ENCODE measurements at regions not wholly inside any gene's neighbourhood (a gene's known extent, or its start where the extent isn't known, plus 50 kb on each side); places are given as distances from the start of the nearest gene placed in this dataset.

GRCh38 chr2:45180033-45180746 lies 170.9 kb upstream of the SIX2 start:
- Mint-ChIP-seq H3K27ac (no peak overlapping the region), H3K36me3 (no peaks in the 10 kb centered on the region), H3K27me3 (peaks cover 32% of the 10 kb centered on the region), H3K4me3 (no peak overlapping the region), H3K9me3 (peaks cover 1% of the 10 kb centered on the region), H3K4me1 (peaks cover 4% of the 10 kb centered on the region)
- no peak for DNase-seq

- H3K27me3 Mint-ChIP-seq, result peaks cover 29% of the 10 kb centered on the region
- H3K4me3 Mint-ChIP-seq, result no peak overlapping the region
- DNase-seq, result no peak
- no peaks in the 10 kb centered on the region for H3K36me3 Mint-ChIP-seq
- peaks cover 1% of the 10 kb centered on the region for H3K9me3 Mint-ChIP-seq
- H3K4me1 Mint-ChIP-seq, result peaks cover 4% of the 10 kb centered on the region
- no peak overlapping the region for H3K27ac Mint-ChIP-seq
Measured at GRCh38 chr2:45178854-45179253, 169.6 kb upstream of the SIX2 start.

GRCh38 chr2:45178359-45178758 lies 169.1 kb upstream of the SIX2 start:
- no peak overlapping the region for H3K27ac Mint-ChIP-seq
- peaks cover 4% of the 10 kb centered on the region for H3K4me1 Mint-ChIP-seq
- H3K9me3 Mint-ChIP-seq, result peaks cover 1% of the 10 kb centered on the region
- H3K4me3 Mint-ChIP-seq, result no peak overlapping the region
- H3K27me3 Mint-ChIP-seq, result peaks cover 34% of the 10 kb centered on the region
- DNase-seq, result no peak
- H3K36me3 Mint-ChIP-seq, result no peaks in the 10 kb centered on the region

- H3K36me3 Mint-ChIP-seq, result no peaks in the 10 kb centered on the region
- H3K27ac Mint-ChIP-seq, result no peak overlapping the region
- peaks cover 39% of the 10 kb centered on the region for H3K27me3 Mint-ChIP-seq
- no peak overlapping the region for H3K4me3 Mint-ChIP-seq
- H3K9me3 Mint-ChIP-seq, result peaks cover 1% of the 10 kb centered on the region
- no peak for DNase-seq
- H3K4me1 Mint-ChIP-seq, result peaks cover 4% of the 10 kb centered on the region
Measured at GRCh38 chr2:45177870-45178269, 168.6 kb upstream of the SIX2 start.

- H3K27ac Mint-ChIP-seq, result no peak overlapping the region
- no peak overlapping the region for H3K4me3 Mint-ChIP-seq
- H3K9me3 Mint-ChIP-seq, result peaks cover 1% of the 10 kb centered on the region
- no peak for DNase-seq
- no peaks in the 10 kb centered on the region for H3K36me3 Mint-ChIP-seq
- H3K27me3 Mint-ChIP-seq, result peaks cover 48% of the 10 kb centered on the region
- peaks cover 4% of the 10 kb centered on the region for H3K4me1 Mint-ChIP-seq
Measured at GRCh38 chr2:45176390-45176789, 167.1 kb upstream of the SIX2 start.

- no peak for DNase-seq
- no peak overlapping the region for H3K27ac Mint-ChIP-seq
- H3K36me3 Mint-ChIP-seq, result no peaks in the 10 kb centered on the region
- peaks cover 7% of the 10 kb centered on the region for H3K4me1 Mint-ChIP-seq
- H3K9me3 Mint-ChIP-seq, result peaks cover 1% of the 10 kb centered on the region
- no peak overlapping the region for H3K4me3 Mint-ChIP-seq
- H3K27me3 Mint-ChIP-seq, result peaks cover 53% of the 10 kb centered on the region
Measured at GRCh38 chr2:45173513-45173912, 164.3 kb upstream of the SIX2 start.

- Mint-ChIP-seq H3K9me3 (peaks cover 1% of the 10 kb centered on the region), H3K4me1 (peaks cover 5% of the 10 kb centered on the region), H3K27ac (no peak overlapping the region), H3K36me3 (no peaks in the 10 kb centered on the region), H3K4me3 (no peak overlapping the region), H3K27me3 (peaks cover 59% of the 10 kb centered on the region)
- DNase-seq, result no peak
Measured at GRCh38 chr2:45172760-45173392, 163.6 kb upstream of the SIX2 start.

- Mint-ChIP-seq H3K9me3 (peaks cover 1% of the 10 kb centered on the region), H3K27me3 (peaks cover 60% of the 10 kb centered on the region), H3K27ac (no peak overlapping the region), H3K4me3 (no peak overlapping the region), H3K36me3 (no peaks in the 10 kb centered on the region), H3K4me1 (peaks cover 2% of the 10 kb centered on the region)
- no peak for DNase-seq
Measured at GRCh38 chr2:45172142-45172541, 162.9 kb upstream of the SIX2 start.

GRCh38 chr2:45171136-45171501 lies 161.9 kb upstream of the SIX2 start:
- Mint-ChIP-seq H3K4me1 (peaks cover 2% of the 10 kb centered on the region), H3K27me3 (peaks cover 67% of the 10 kb centered on the region), H3K36me3 (no peaks in the 10 kb centered on the region), H3K4me3 (no peak overlapping the region), H3K27ac (no peak overlapping the region), H3K9me3 (no peaks in the 10 kb centered on the region)
- no peak for DNase-seq

- Mint-ChIP-seq H3K4me1 (peaks cover 2% of the 10 kb centered on the region), H3K36me3 (no peaks in the 10 kb centered on the region), H3K27ac (no peak overlapping the region), H3K27me3 (peaks cover 72% of the 10 kb centered on the region), H3K4me3 (no peak overlapping the region), H3K9me3 (no peaks in the 10 kb centered on the region)
- DNase-seq, result no peak
Measured at GRCh38 chr2:45170191-45171135, 161.2 kb upstream of the SIX2 start.

GRCh38 chr2:45169339-45170190 lies 160.3 kb upstream of the SIX2 start:
- H3K36me3 Mint-ChIP-seq, result no peaks in the 10 kb centered on the region
- H3K27ac Mint-ChIP-seq, result no peak overlapping the region
- peak; percentile 22 for DNase-seq
- H3K9me3 Mint-ChIP-seq, result no peaks in the 10 kb centered on the region
- peaks cover 2% of the 10 kb centered on the region for H3K4me1 Mint-ChIP-seq
- peaks cover 79% of the 10 kb centered on the region for H3K27me3 Mint-ChIP-seq
- H3K4me3 Mint-ChIP-seq, result peak overlapping the region; percentile 59

- peak; percentile 20 for DNase-seq
- Mint-ChIP-seq H3K4me1 (peaks cover 2% of the 10 kb centered on the region), H3K4me3 (peak overlapping the region; percentile 70), H3K36me3 (no peaks in the 10 kb centered on the region), H3K27ac (no peak overlapping the region), H3K27me3 (peaks cover 81% of the 10 kb centered on the region), H3K9me3 (no peaks in the 10 kb centered on the region)
Measured at GRCh38 chr2:45168711-45169338, 159.6 kb upstream of the SIX2 start.

GRCh38 chr2:45167920-45168629 lies 158.8 kb upstream of the SIX2 start:
- no peaks in the 10 kb centered on the region for H3K36me3 Mint-ChIP-seq
- H3K9me3 Mint-ChIP-seq, result no peaks in the 10 kb centered on the region
- H3K27ac Mint-ChIP-seq, result no peak overlapping the region
- no peak for DNase-seq
- H3K4me1 Mint-ChIP-seq, result peaks cover 2% of the 10 kb centered on the region
- H3K27me3 Mint-ChIP-seq, result peaks cover 74% of the 10 kb centered on the region
- H3K4me3 Mint-ChIP-seq, result peak overlapping the region; percentile 70

All from activated naive CD8-positive, alpha-beta T cell treated with anti-CD3 and anti-CD28 coated beads for 36 hours (primary cell).